ENCODE measurements at regions not wholly inside any gene's neighbourhood (a gene's known extent, or its start where the extent isn't known, plus 50 kb on each side); places are given as distances from the start of the nearest gene placed in this dataset.

DNA sequence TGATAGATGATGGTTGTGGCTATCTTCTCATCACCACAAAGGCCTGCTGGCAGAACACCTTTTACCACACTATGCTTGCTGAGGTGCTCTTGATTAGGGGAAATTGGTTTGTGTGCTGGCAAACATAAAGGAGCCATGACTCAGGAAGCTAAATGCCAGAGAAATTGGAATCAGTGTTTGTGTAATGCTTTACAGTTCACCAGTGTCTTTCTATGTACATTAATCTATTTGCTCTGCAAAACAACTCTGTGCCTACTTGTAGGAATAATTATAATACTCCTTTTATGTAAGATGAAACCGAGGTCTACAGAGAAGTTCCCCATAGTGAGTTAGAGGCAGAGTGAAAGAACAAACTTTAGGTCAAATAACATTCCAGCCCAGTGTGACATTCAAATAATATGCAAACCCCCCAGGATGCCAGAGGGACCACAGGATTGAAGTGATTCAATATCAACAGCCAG lies 390.5 kb upstream of the HTR2A start:
- H3K9me3 Mint-ChIP-seq, result no peaks in the 10 kb centered on the region
- no peak overlapping the region for H3K27ac Mint-ChIP-seq
- no peak overlapping the region for H3K4me3 Mint-ChIP-seq
- ATAC-seq (replicated peaks), result no peak
- no peaks in the 10 kb centered on the region for H3K36me3 Mint-ChIP-seq (ENCODE audit: low read depth)
- H3K27me3 Mint-ChIP-seq, result peaks cover 3% of the 10 kb centered on the region
- no peaks in the 10 kb centered on the region for H3K4me1 Mint-ChIP-seq

DNA sequence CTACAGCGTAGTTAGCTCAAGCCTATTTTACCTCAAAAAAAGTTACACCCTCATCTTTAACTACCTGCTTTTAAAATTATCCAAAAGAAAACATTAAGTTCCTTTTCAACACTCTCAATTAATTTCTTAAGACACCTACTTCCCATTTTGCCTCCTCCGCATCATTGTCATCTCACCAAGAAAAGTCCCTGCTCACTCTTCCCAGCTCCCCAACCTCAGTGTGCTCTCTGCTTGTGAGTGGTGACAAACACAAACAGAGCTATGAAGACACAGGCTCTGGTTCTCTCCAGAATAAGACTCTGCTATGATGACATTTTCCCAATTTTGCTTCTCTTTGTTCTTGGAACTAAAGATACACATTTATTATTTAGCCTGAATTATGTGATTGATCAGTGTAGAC lies 385.1 kb upstream of the HTR2A start:
- Mint-ChIP-seq H3K9me3 (no peaks in the 10 kb centered on the region), H3K27me3 (no peaks in the 10 kb centered on the region), H3K4me1 (no peaks in the 10 kb centered on the region), H3K4me3 (no peak overlapping the region), H3K27ac (no peak overlapping the region), H3K36me3 (ENCODE audit: low read depth) (no peaks in the 10 kb centered on the region)
- no peak for ATAC-seq (replicated peaks)

DNA sequence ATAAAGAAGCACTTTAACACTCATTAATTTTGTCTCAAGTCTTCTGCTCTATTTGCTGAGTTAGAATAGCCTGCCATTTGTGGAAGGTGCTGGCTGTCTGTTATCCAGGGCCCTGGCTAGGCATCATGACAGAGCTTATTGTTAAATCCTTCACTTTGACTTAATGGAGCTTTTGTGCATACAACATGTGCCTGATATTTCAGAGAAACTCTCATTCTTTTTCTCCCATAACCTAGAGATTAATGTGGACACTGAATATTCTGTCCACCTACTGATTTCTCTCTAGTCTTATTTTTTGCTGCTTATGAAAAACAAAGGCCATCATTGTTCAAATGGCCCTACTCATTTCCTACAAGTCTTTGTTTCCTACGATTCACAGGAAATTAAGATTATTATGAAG lies 383.1 kb upstream of the HTR2A start:
- Mint-ChIP-seq H3K27me3 (peaks cover 2% of the 10 kb centered on the region), H3K27ac (no peak overlapping the region), H3K4me3 (no peak overlapping the region), H3K4me1 (no peaks in the 10 kb centered on the region), H3K9me3 (peaks cover 2% of the 10 kb centered on the region), H3K36me3 (ENCODE audit: low read depth) (no peaks in the 10 kb centered on the region)
- no peak for ATAC-seq (replicated peaks)

DNA sequence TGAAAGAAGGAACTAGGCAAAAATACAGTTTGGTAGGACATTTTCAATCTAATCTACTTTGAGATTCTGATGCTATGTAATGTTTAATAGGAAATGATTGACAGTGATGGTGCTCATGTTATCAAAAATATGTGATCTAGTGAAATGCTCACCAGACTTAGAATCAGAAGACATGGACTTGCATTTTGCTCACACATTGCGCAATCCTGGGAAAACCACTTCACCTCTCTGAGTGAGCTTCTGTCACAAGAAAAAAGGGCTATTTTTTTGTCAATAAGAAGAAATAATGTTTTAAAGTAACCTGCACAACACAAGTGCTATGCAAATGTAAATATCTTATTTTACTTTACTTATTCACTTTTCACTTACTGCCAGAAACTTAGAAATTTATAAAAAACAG lies 380.9 kb upstream of the HTR2A start:
- Mint-ChIP-seq H3K9me3 (peaks cover 3% of the 10 kb centered on the region), H3K4me1 (no peaks in the 10 kb centered on the region), H3K36me3 (ENCODE audit: low read depth) (no peaks in the 10 kb centered on the region), H3K27ac (no peak overlapping the region), H3K4me3 (no peak overlapping the region), H3K27me3 (peaks cover 3% of the 10 kb centered on the region)
- no peak for ATAC-seq (replicated peaks)

DNA sequence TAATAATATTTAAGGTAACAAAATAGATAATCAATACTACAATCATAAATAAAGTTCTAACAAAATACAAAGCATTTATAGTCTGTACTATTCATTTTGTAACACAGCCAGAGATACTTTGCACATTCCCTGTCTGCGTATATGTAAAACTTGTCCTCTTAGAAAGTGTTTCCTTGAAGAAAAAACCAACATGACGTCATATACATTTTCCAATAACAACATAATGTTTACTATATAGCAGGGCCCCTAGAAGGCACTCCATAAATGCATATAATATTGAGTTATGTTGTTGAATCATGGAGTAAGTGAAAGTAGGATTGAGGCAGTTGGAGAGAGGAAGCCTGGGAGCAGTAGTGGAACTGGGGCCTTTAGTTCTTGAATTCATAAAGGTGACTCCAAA lies 371.4 kb upstream of the HTR2A start:
- no peaks in the 10 kb centered on the region for H3K4me1 Mint-ChIP-seq
- H3K27ac Mint-ChIP-seq, result no peak overlapping the region
- no peak for ATAC-seq (replicated peaks)

DNA sequence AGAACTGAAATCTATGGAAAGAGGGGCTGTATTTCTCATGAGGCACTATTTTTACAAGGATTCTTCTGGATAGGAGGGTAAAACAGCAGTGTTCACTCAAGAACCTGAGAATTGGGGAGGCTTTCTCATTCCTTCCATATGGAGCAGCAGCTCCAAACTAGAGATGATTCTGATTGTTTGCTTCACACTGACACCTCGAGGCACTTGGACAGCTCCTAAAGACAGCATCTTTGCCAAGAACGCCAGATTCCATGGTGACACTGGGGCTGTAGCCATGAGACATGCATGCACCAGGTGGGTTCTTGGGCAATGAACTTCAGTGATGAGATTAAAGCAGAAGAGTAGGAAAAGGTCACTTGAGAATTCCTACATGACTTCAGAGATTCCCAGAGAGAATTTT lies 361.5 kb upstream of the HTR2A start:
- ATAC-seq (replicated peaks), result no peak
- no peaks in the 10 kb centered on the region for H3K27me3 Mint-ChIP-seq
- no peaks in the 10 kb centered on the region for H3K36me3 Mint-ChIP-seq (ENCODE audit: low read depth)
- no peaks in the 10 kb centered on the region for H3K9me3 Mint-ChIP-seq
- no peaks in the 10 kb centered on the region for H3K4me1 Mint-ChIP-seq
- H3K27ac Mint-ChIP-seq, result no peak overlapping the region
- H3K4me3 Mint-ChIP-seq, result no peak overlapping the region

More for the DNA sequence above, 371.4 kb upstream of the HTR2A start:
- Mint-ChIP-seq H3K36me3 (ENCODE audit: low read depth) (no peaks in the 10 kb centered on the region), H3K9me3 (peaks cover 5% of the 10 kb centered on the region), H3K27me3 (no peaks in the 10 kb centered on the region), H3K4me3 (no peak overlapping the region)

DNA sequence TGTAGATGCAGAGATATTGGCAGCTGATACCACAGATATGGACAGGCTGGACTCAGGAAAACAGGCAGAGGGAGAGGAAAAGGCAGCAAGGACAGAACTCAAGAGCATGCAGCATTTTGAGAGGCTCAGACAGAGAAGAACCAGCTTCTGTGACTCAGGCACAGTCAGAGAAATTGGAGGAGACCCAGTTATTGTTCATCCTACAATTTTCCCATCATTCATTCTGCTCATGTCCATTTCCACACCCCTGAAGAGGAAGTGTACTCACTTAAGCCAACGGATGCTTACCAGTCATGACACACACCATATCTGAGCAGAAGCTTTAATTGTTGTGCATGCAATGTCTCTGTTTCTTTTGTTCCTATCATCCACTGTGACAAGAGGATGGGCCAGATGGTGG lies 359.8 kb upstream of the HTR2A start:
- no peak for ATAC-seq (replicated peaks)
- Mint-ChIP-seq H3K4me3 (no peak overlapping the region), H3K27ac (no peak overlapping the region), H3K9me3 (peaks cover 3% of the 10 kb centered on the region), H3K27me3 (peaks cover 3% of the 10 kb centered on the region), H3K36me3 (ENCODE audit: low read depth) (no peaks in the 10 kb centered on the region), H3K4me1 (no peaks in the 10 kb centered on the region)

DNA sequence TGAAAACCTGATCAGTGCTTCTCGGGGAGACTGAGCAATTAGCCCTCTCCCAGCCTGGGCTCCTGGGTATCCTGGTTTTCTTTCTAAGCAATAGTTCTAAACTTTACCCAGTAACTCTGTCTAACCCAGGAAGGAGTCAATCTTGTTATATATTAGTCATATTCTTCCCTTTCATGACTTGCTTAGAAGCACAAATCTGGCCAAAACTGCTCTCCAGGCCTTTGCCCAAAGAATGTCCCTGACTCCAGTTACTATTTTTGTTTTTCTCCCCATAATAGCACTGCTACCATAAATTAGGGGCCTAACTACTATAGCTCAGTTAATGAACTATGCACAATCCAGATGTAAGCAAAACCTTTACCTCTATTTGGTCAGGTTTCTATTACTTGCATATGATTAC lies 355.8 kb upstream of the HTR2A start:
- peaks cover 7% of the 10 kb centered on the region for H3K9me3 Mint-ChIP-seq
- no peaks in the 10 kb centered on the region for H3K36me3 Mint-ChIP-seq (ENCODE audit: low read depth)
- ATAC-seq (replicated peaks), result no peak
- no peak overlapping the region for H3K4me3 Mint-ChIP-seq
- peaks cover 3% of the 10 kb centered on the region for H3K27me3 Mint-ChIP-seq
- H3K27ac Mint-ChIP-seq, result no peak overlapping the region
- no peaks in the 10 kb centered on the region for H3K4me1 Mint-ChIP-seq

DNA sequence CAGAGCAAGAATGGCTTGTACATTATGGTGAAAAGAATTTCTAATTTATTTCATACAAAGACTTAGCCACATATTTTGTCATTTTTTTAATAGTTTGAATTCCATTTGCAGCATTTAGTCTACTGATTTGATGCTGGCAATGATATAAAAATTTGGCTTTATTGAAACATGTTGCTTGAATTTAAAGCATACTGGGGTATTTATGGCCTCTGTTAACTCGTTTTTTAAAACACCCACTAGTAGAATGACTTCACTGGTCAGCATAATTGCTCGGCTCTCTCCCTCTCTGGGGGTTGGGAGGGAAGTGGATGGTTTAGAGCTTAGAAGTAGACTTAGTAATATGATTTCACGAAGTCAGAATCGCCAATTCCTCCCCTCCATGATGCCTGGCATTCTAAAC lies 354.9 kb upstream of the HTR2A start:
- Mint-ChIP-seq H3K36me3 (ENCODE audit: low read depth) (no peaks in the 10 kb centered on the region), H3K27me3 (peaks cover 3% of the 10 kb centered on the region), H3K27ac (no peak overlapping the region), H3K9me3 (peaks cover 7% of the 10 kb centered on the region), H3K4me3 (no peak overlapping the region), H3K4me1 (no peaks in the 10 kb centered on the region)
- no peak for ATAC-seq (replicated peaks)

DNA sequence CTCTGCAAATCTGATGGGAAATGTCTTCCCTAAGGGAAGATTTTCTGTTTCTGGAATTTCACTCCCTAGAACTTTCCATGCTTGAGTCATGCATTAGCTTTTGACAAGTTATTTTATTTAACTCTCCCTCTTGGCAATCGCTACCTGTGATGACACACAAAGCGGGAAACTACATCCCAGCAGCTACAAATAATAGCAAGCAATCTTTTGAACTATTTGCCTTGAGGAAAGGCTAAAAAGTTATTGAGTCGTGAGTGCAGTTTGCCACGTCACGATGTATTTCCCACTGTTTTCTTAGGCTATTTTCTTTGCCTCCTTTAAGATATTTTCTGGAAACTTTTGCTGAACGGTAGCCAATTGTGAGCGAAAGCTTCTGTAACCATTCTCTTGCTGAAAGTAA lies 353.3 kb upstream of the HTR2A start:
- Mint-ChIP-seq H3K36me3 (ENCODE audit: low read depth) (no peaks in the 10 kb centered on the region), H3K4me3 (no peak overlapping the region), H3K4me1 (no peaks in the 10 kb centered on the region), H3K27ac (no peak overlapping the region), H3K27me3 (peaks cover 3% of the 10 kb centered on the region), H3K9me3 (peaks cover 7% of the 10 kb centered on the region)
- ATAC-seq (replicated peaks), result no peak

DNA sequence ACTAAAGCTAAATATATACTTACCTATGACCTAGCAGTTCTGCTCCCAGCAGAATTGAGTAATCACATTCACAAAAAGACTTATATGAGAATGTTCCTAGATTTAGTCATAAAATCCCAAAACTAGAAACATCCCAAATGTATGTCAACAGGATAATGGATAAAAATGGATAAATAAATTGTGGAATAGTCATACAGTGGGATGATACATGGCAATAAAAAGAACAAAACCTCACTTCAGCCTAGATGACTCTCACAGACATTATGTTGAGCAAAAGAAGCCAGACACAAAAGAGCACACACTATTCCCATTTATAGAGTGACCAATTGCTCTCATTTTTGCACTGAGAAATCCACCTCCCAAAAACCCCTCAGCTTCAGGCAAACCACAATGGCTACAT lies 352.4 kb upstream of the HTR2A start:
- Mint-ChIP-seq H3K27ac (no peak overlapping the region), H3K4me3 (no peak overlapping the region), H3K4me1 (no peaks in the 10 kb centered on the region), H3K36me3 (ENCODE audit: low read depth) (no peaks in the 10 kb centered on the region), H3K9me3 (peaks cover 7% of the 10 kb centered on the region), H3K27me3 (peaks cover 3% of the 10 kb centered on the region)
- no peak for ATAC-seq (replicated peaks)

DNA sequence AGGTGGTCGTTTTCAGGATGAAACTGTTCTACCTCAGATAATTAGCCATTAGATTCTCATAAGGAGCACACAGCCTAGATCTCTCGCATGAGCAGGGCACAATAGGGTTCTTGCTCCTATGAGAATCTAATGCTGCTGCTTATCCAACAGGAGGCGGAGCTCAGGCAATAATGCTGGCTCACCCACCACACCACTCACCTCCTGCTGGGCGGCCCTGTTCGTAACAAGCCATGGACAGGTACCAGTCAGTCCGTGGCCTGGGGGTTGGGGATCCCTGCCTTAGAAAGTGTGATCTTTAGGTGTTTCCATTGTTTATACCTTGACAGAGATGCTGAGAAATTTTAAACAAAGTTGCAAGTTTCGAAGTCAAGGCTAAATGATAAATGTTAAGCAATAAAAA lies 344.6 kb upstream of the HTR2A start:
- no peak for ATAC-seq (replicated peaks)
- H3K4me3 Mint-ChIP-seq, result no peak overlapping the region

DNA sequence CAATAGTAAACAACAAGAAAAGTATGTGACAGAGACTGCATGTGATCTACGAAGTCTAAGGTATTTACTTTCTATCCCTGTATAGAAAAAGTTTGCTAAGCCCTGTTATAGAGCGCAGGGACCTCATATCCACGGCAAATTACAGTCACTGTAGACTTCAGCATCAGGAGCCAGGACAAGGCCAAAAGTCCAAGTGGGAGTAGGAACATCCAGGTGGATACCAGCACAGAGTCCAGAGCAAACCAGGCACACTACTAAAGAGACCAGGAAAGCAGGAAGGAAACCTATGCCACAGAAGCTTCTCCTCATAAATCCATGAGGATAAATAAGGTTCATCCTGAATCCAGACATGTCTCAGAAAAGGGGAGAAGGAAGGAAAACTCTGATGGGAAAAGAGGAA lies 342.2 kb upstream of the HTR2A start:
- Mint-ChIP-seq H3K27me3 (no peaks in the 10 kb centered on the region), H3K36me3 (ENCODE audit: low read depth) (no peaks in the 10 kb centered on the region), H3K27ac (no peak overlapping the region), H3K4me3 (no peak overlapping the region), H3K4me1 (no peaks in the 10 kb centered on the region), H3K9me3 (no peaks in the 10 kb centered on the region)
- no peak for ATAC-seq (replicated peaks)

More for the DNA sequence above, 344.6 kb upstream of the HTR2A start:
- H3K4me1 Mint-ChIP-seq, result no peaks in the 10 kb centered on the region
- H3K9me3 Mint-ChIP-seq, result no peaks in the 10 kb centered on the region
- H3K27ac Mint-ChIP-seq, result no peak overlapping the region
- H3K36me3 Mint-ChIP-seq (ENCODE audit: low read depth), result no peaks in the 10 kb centered on the region
- no peaks in the 10 kb centered on the region for H3K27me3 Mint-ChIP-seq

DNA sequence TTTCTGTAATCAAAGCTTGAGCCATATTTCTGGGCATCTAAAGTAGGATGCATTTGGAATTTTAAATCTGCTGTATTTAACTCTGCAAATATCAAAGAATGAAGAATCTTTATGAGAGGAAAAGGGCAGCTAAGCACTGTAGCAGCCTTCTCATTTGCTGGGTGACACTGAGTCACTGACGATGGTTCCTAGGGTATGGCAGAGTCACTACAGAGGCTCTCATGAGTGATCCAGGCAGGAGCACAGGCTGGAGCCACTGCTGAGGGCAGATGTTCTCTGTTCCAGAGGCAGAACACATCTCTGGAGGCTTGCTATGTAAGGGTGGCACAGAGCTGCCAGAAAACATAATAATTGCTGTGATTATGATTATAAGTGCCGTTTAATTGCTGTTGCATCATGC lies 340.7 kb upstream of the HTR2A start:
- Mint-ChIP-seq H3K4me1 (no peaks in the 10 kb centered on the region), H3K9me3 (no peaks in the 10 kb centered on the region), H3K27ac (no peak overlapping the region), H3K4me3 (no peak overlapping the region), H3K36me3 (ENCODE audit: low read depth) (no peaks in the 10 kb centered on the region), H3K27me3 (no peaks in the 10 kb centered on the region)
- ATAC-seq (replicated peaks), result no peak

DNA sequence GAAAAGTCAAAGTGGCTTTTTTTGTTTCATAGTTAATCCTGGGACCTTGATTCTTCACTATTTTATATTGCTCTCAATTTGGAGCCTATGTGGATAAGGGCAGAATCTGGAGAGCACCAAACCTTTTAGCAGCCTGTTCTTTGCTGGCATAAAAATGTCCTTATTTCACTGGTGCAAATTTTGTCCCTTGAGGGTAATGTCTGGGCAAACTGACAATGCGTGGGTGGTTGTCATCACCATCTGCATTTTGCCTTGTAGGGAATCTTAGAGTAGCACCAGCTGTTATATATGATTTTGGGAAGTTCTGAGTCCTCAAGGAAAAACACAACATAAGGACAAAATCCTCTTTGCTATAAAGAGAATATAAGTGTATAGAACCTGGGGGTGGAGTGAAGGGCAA lies 336.9 kb upstream of the HTR2A start:
- Mint-ChIP-seq H3K4me3 (no peak overlapping the region), H3K27ac (no peak overlapping the region), H3K36me3 (ENCODE audit: low read depth) (no peaks in the 10 kb centered on the region), H3K27me3 (no peaks in the 10 kb centered on the region), H3K9me3 (peaks cover 13% of the 10 kb centered on the region), H3K4me1 (no peaks in the 10 kb centered on the region)
- ATAC-seq (replicated peaks), result no peak

DNA sequence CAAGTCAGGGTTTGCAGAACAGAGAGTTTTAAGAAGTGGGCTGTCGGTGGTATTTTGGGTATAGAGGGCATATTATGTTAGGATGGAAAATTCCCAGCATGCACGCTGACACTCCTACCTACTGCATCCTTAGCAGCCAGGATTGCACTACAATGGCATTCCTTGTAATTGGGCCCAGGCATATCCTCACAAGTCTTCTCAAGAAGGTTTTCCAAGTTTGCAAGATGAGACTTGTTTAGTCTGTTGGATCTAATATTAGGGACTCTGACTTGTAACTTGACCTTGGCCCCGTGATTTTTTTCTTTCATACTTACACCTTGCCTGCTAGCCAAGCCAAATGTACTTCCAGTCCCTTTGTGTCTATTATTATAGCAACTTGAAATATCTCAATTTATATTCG lies 335.7 kb upstream of the HTR2A start:
- Mint-ChIP-seq H3K9me3 (peaks cover 13% of the 10 kb centered on the region), H3K27ac (no peak overlapping the region), H3K4me3 (no peak overlapping the region), H3K27me3 (no peaks in the 10 kb centered on the region), H3K36me3 (ENCODE audit: low read depth) (no peaks in the 10 kb centered on the region), H3K4me1 (no peaks in the 10 kb centered on the region)
- no peak for ATAC-seq (replicated peaks)
